SK-N-SH treated with all-trans-retinoic acid at 6 μM for 48 hours (cell line): ENCODE measurements at regions not wholly inside any gene's neighbourhood (a gene's known extent, or its start where the extent isn't known, plus 50 kb on each side); places are given as distances from the start of the nearest gene placed in this dataset.

Experiments used
- RARB ChIP-seq: fragments of 250-450 bp; sonication (Bioruptor Pico); IDR thresholded peaks from 2 replicates; pipeline ENCODE4 v1.8.0; 2021; ENCODE audit warnings: mild to moderate bottlenecking, moderate library complexity
- TCF4 ChIP-seq: fragments of 250-450 bp; sonication (Bioruptor Pico); IDR thresholded peaks from 2 replicates; pipeline ENCODE4 v1.8.0; 2021; ENCODE audit warnings: mild to moderate bottlenecking, moderate library complexity, borderline replicate concordance
- ZNF70 ChIP-seq: fragments of 450-650 bp; formaldehyde crosslinking; IDR thresholded peaks from 2 replicates; pipeline ENCODE4 v1.5.0; 2020; ENCODE audit warnings: mild to moderate bottlenecking, moderate library complexity
- TF ChIP-seq, protein P1 (sequence below): fragments of 250-450 bp; sonication (Bioruptor Pico); IDR thresholded peaks from 2 replicates; pipeline ENCODE4 v1.8.0; 2021; ENCODE audit warnings: low read depth, mild to moderate bottlenecking, moderate library complexity, borderline replicate concordance

DNA sequence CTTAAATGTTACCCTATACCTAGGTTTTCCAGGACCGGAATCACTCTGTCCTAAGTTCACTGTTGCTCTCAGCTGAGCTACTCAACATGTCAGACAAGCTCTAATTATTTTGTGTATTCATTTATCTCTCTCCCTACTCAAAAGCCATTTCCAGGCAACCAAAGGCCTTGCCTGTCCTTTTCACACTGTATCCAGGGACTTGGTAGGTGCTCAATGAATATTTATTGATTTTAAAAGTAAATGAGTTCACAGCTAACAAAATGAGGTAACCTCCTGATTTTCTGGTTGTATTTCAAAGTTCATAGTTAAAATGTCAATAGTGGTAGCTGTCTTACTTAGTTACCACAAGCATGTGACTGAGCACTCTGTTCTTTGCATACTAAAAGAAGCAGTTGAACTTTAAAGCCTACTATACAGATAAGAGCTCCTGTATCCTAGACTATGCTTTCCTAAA, 522.2 kb downstream of the ACTL7B start:
- no peak for TF ChIP-seq TCF4 (CRISPR knock-in tag)
- no peak for TF ChIP-seq RARB (CRISPR knock-in tag)
- TF ChIP-seq ZNF70 (CRISPR knock-in tag): no peak
- TF ChIP-seq, protein P1, sequence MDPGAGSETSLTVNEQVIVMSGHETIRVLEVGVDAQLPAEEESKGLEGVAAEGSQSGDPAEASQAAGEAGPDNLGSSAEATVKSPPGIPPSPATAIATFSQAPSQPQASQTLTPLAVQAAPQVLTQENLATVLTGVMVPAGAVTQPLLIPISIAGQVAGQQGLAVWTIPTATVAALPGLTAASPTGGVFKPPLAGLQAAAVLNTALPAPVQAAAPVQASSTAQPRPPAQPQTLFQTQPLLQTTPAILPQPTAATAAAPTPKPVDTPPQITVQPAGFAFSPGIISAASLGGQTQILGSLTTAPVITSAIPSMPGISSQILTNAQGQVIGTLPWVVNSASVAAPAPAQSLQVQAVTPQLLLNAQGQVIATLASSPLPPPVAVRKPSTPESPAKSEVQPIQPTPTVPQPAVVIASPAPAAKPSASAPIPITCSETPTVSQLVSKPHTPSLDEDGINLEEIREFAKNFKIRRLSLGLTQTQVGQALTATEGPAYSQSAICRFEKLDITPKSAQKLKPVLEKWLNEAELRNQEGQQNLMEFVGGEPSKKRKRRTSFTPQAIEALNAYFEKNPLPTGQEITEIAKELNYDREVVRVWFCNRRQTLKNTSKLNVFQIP (CRISPR knock-in tag): no peak
